ENCODE measurements at regions not wholly inside any gene's neighbourhood (a gene's known extent, or its start where the extent isn't known, plus 50 kb on each side); places are given as distances from the start of the nearest gene placed in this dataset.

GRCh38 chr1:192713921-192714320 is 78.0 kb downstream of the RGS13 start:
- DNase-seq (ENCODE audit: low read depth), result no peak

- peak; percentile 72 for DNase-seq (ENCODE audit: low read depth)
Observed at GRCh38 chr1:192724670-192725069, 84.2 kb upstream of the RGS2 start.

GRCh38 chr1:192726820-192727504 is 81.9 kb upstream of the RGS2 start:
- DNase-seq (ENCODE audit: low read depth), result no peak

GRCh38 chr1:192729500-192729899 is 79.3 kb upstream of the RGS2 start:
- no peak for DNase-seq (ENCODE audit: low read depth)

GRCh38 chr1:192730198-192730597 is 78.6 kb upstream of the RGS2 start:
- DNase-seq (ENCODE audit: low read depth), result no peak

GRCh38 chr1:192732787-192733186 is 76.1 kb upstream of the RGS2 start:
- DNase-seq (ENCODE audit: low read depth), result peak; percentile 26

GRCh38 chr1:192735298-192735915 is 73.4 kb upstream of the RGS2 start:
- DNase-seq (ENCODE audit: low read depth), result no peak

GRCh38 chr1:192737306-192737705 is 71.5 kb upstream of the RGS2 start:
- DNase-seq (ENCODE audit: low read depth), result no peak

GRCh38 chr1:192739476-192740184 is 69.2 kb upstream of the RGS2 start:
- peak; percentile 37 for DNase-seq (ENCODE audit: low read depth)

- no peak for DNase-seq (ENCODE audit: low read depth)
Observed at GRCh38 chr1:192740214-192740613, 68.6 kb upstream of the RGS2 start.

- DNase-seq (ENCODE audit: low read depth), result no peak
Observed at GRCh38 chr1:192741095-192741494, 67.7 kb upstream of the RGS2 start.

- DNase-seq (ENCODE audit: low read depth), result peak; percentile 25
Observed at GRCh38 chr1:192747301-192747700, 61.5 kb upstream of the RGS2 start.

- no peak for DNase-seq (ENCODE audit: low read depth)
Observed at GRCh38 chr1:192747943-192748342, 60.9 kb upstream of the RGS2 start.

GRCh38 chr1:192749349-192749748 is 59.5 kb upstream of the RGS2 start:
- no peak for DNase-seq (ENCODE audit: low read depth)

- no peak for DNase-seq (ENCODE audit: low read depth)
Observed at GRCh38 chr1:192751260-192751659, 57.6 kb upstream of the RGS2 start.

- peak; percentile 6 for DNase-seq (ENCODE audit: low read depth)
Observed at GRCh38 chr1:192756314-192756713, 52.5 kb upstream of the RGS2 start.

GRCh38 chr1:192756847-192757246 is 52.0 kb upstream of the RGS2 start:
- DNase-seq (ENCODE audit: low read depth), result no peak

- no peak for DNase-seq (ENCODE audit: low read depth)
Observed at GRCh38 chr1:192758492-192758891, 50.3 kb upstream of the RGS2 start.

All from Daoy (cell line).